ENCODE measurements at regions not wholly inside any gene's neighbourhood (a gene's known extent, or its start where the extent isn't known, plus 50 kb on each side); places are given as distances from the start of the nearest gene placed in this dataset.

GRCh38 chr2:189954989-189955388 is 107.5 kb downstream of the MSTN start:
- intact Hi-C loops (cut with micrococcal nuclease; ENCODE audit: unreplicated experiment) = no loop called here
- no peak for DNase-seq
- BruUV-seq (replicated peaks) = no TSS peak
- CTCF ChIA-PET = no interaction called here
- no peaks in the 10 kb centered on the region for H3K27me3 Mint-ChIP-seq (ENCODE audit: unreplicated experiment)
- H3K9me3 Mint-ChIP-seq (ENCODE audit: low read depth, unreplicated experiment) = no peaks in the 10 kb centered on the region
- no peak overlapping the region for H3K27ac Mint-ChIP-seq (ENCODE audit: unreplicated experiment)
- no peak overlapping the region for H3K4me3 Mint-ChIP-seq (ENCODE audit: low read depth, unreplicated experiment)
- H3K36me3 Mint-ChIP-seq (ENCODE audit: insufficient read depth, unreplicated experiment) = no peaks in the 10 kb centered on the region
- H3K4me1 Mint-ChIP-seq (ENCODE audit: low read depth, unreplicated experiment) = peaks cover 12% of the 10 kb centered on the region
- TF ChIP-seq, protein P1, sequence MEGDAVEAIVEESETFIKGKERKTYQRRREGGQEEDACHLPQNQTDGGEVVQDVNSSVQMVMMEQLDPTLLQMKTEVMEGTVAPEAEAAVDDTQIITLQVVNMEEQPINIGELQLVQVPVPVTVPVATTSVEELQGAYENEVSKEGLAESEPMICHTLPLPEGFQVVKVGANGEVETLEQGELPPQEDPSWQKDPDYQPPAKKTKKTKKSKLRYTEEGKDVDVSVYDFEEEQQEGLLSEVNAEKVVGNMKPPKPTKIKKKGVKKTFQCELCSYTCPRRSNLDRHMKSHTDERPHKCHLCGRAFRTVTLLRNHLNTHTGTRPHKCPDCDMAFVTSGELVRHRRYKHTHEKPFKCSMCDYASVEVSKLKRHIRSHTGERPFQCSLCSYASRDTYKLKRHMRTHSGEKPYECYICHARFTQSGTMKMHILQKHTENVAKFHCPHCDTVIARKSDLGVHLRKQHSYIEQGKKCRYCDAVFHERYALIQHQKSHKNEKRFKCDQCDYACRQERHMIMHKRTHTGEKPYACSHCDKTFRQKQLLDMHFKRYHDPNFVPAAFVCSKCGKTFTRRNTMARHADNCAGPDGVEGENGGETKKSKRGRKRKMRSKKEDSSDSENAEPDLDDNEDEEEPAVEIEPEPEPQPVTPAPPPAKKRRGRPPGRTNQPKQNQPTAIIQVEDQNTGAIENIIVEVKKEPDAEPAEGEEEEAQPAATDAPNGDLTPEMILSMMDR (IDR thresholded peaks at IDR 0.05; ENCODE audit: unreplicated experiment) = no peak

DNA sequence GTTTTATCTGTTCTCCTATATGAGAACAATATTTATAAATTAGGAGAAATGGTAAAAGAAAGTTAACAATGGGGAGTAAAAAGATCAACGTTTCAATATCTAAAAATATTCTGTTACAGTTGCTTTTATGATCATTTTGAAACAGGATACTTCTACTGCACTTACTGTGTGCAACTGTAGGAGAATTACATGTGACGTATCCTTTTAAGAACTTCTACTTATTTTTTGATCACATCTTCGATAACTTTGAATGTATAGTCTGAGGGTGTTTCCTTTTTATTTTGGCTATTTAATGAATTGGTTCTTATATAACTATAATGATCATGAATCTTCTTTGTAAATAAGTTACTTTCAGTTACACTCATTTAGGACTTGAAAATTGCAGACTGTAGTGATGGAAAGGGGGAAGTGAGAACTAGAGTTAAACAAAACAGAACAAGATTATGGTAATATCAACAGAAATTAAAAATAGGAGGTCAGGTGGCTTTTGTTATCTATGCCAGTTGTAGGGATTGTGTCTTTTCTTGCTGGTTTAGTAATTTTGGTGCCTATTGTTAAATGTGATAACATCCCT is 109.9 kb downstream of the MSTN start:
- H3K4me1 Mint-ChIP-seq (ENCODE audit: low read depth, unreplicated experiment) = peaks cover 12% of the 10 kb centered on the region
- no peaks in the 10 kb centered on the region for H3K36me3 Mint-ChIP-seq (ENCODE audit: insufficient read depth, unreplicated experiment)
- BruUV-seq (replicated peaks) = no TSS peak
- no peaks in the 10 kb centered on the region for H3K9me3 Mint-ChIP-seq (ENCODE audit: low read depth, unreplicated experiment)
- no peak overlapping the region for H3K4me3 Mint-ChIP-seq (ENCODE audit: low read depth, unreplicated experiment)
- H3K27me3 Mint-ChIP-seq (ENCODE audit: unreplicated experiment) = no peaks in the 10 kb centered on the region
- CTCF ChIA-PET = no interaction called here
- intact Hi-C loops (cut with micrococcal nuclease; ENCODE audit: unreplicated experiment) = no loop called here
- DNase-seq = no peak
- H3K27ac Mint-ChIP-seq (ENCODE audit: unreplicated experiment) = no peak overlapping the region
- TF ChIP-seq, protein P1 (IDR thresholded peaks at IDR 0.05; ENCODE audit: unreplicated experiment) = no peak

DNA sequence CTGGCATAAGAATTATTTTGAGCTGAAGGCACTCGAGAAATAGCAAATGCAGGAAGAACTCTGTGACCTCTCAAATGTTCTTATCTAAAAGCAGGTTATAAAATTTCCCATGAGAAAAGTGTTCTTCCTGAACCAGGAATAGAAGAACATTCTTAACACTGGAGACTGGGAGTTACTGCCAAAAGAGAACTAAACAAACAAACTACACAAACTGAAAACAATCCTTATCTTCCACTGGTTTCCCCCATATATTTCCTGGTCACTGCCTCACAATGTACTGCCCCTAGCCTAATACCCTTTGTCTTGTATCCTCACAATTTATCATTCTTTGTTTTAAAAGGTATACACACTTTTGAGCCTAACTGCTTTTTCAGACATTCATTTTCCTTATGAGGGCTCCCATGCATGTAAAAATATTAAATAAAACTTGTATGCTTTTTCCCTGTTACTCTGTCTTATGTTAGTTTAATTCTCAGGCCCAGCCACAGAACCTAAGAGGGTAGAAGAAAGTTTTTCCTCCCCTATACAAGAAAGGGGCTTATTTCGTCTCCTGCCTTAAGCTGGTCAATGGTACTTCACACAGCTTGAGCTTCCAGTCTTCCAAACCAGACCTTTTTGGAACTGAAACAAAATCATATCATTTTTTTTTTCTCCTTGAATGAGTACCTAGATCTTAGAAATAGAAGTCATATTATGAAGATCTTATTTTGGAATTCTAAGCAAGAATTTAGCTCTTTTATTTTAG is 110.6 kb downstream of the MSTN start:
- TF ChIP-seq, protein P1 (IDR thresholded peaks at IDR 0.05; ENCODE audit: unreplicated experiment) = no peak
- no peak for DNase-seq

DNA sequence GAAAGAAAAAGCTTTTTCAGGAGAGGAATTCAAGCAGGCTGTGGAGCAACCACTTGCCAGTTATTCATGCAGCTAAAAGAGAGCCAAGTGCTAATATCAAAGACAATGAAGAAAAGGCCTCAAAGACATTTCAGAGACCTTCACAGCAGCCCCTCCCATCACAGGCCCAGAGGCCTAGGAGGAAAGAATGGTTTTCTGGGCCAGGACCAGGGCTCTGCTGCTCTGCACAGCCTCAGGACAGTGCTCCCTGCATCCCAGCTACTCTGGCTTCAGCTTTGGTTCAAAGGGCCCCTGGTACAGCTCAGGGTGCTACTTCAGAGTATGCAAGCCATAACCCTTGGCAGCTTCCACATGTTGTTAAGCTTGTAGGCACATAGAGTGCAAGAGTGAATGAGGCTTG is 119.5 kb downstream of the MSTN start:
- intact Hi-C loops (cut with micrococcal nuclease; ENCODE audit: unreplicated experiment) = no loop called here
- CTCF ChIA-PET = no interaction called here

More for the DNA sequence above, 110.6 kb downstream of the MSTN start:
- no peaks in the 10 kb centered on the region for H3K27me3 Mint-ChIP-seq (ENCODE audit: unreplicated experiment)
- no peaks in the 10 kb centered on the region for H3K36me3 Mint-ChIP-seq (ENCODE audit: insufficient read depth, unreplicated experiment)
- no TSS peak for BruUV-seq (replicated peaks)
- CTCF ChIA-PET = interaction anchor here (0.6 kb wide), 1 partner anchor 203 kb away, joined by 3 read pairs; no protein-coding TSS in a partner anchor
- no peaks in the 10 kb centered on the region for H3K9me3 Mint-ChIP-seq (ENCODE audit: low read depth, unreplicated experiment)
- H3K4me3 Mint-ChIP-seq (ENCODE audit: low read depth, unreplicated experiment) = no peak overlapping the region
- no peak overlapping the region for H3K27ac Mint-ChIP-seq (ENCODE audit: unreplicated experiment)
- intact Hi-C loops (cut with micrococcal nuclease; ENCODE audit: unreplicated experiment) = no loop called here
- peaks cover 12% of the 10 kb centered on the region for H3K4me1 Mint-ChIP-seq (ENCODE audit: low read depth, unreplicated experiment)

More for the DNA sequence above, 119.5 kb downstream of the MSTN start:
- DNase-seq = no peak
- Mint-ChIP-seq H3K4me1 (ENCODE audit: low read depth, unreplicated experiment) (no peaks in the 10 kb centered on the region), H3K27ac (ENCODE audit: unreplicated experiment) (no peak overlapping the region), H3K36me3 (ENCODE audit: insufficient read depth, unreplicated experiment) (no peaks in the 10 kb centered on the region), H3K9me3 (ENCODE audit: low read depth, unreplicated experiment) (peaks cover 21% of the 10 kb centered on the region), H3K4me3 (ENCODE audit: low read depth, unreplicated experiment) (no peak overlapping the region), H3K27me3 (ENCODE audit: unreplicated experiment) (no peaks in the 10 kb centered on the region)
- no TSS peak for BruUV-seq (replicated peaks)
- TF ChIP-seq, protein P1 (IDR thresholded peaks at IDR 0.05; ENCODE audit: unreplicated experiment) = no peak

Measured in Calu3 (cell line).